ENCODE measurements at regions not wholly inside any gene's neighbourhood (a gene's known extent, or its start where the extent isn't known, plus 50 kb on each side); places are given as distances from the start of the nearest gene placed in this dataset.

GRCh38 chr13:74741732-74742131 is 607.5 kb upstream of the KLF12 start:
- no peaks in the 10 kb centered on the region for H3K23me2 ChIP-seq (ENCODE audit: low read depth, low read length)
- H4K91ac ChIP-seq (replicated peaks; ENCODE audit: insufficient read length, low read length) = no peak overlapping the region
- H3K23ac ChIP-seq (ENCODE audit: insufficient read length) = no peak overlapping the region
- H2AK5ac ChIP-seq (ENCODE audit: low read depth, low read length) = no peak overlapping the region
- H3K56ac ChIP-seq (replicated peaks; ENCODE audit: insufficient read length, low read depth, low read length) = no peak overlapping the region
- H4K8ac ChIP-seq (ENCODE audit: extremely low read depth, insufficient read depth, low read length) = no peak overlapping the region
- no peaks in the 10 kb centered on the region for H3K9me3 ChIP-seq (ENCODE audit: insufficient read depth in 2 of 2, low read depth in 1 of 2, low read length in 1 of 2)
- no peak overlapping the region for H2BK20ac ChIP-seq (ENCODE audit: low read length)
- POLR2A ChIA-PET (ENCODE audit: partially characterized antibody) = no interaction called here
- H3K4me2 ChIP-seq (ENCODE audit: insufficient read depth in 1 of 2, low read depth in 2 of 2, low read length in 2 of 2) = no peak overlapping the region
- no peak for DNase-seq (ENCODE audit: low read depth in 1 of 2, low spot score in 2 of 2)
- no peak overlapping the region for H3K9ac ChIP-seq (replicated peaks in 1 of 4; ENCODE audit: extremely low read depth in 1 of 4, low read depth in 3 of 4, low read length in 3 of 4)
- no peak overlapping the region for H2BK5ac ChIP-seq (ENCODE audit: low read depth, low read length)
- H3K36me3 ChIP-seq (ENCODE audit: control insufficient read depth in 2 of 4, insufficient read depth in 4 of 4, low read length in 3 of 4) = no peaks in the 10 kb centered on the region
- no peak overlapping the region for H2AFZ ChIP-seq (ENCODE audit: low read length)
- no peak overlapping the region for H3K27ac ChIP-seq (ENCODE audit: low read depth, low read length)
- no peaks in the 10 kb centered on the region for H3K27me3 ChIP-seq (replicated peaks in 1 of 4; ENCODE audit: control insufficient read depth in 3 of 4, extremely low read depth in 1 of 4, insufficient read depth in 3 of 4, low read length in 3 of 4)
- no peak overlapping the region for H3K4ac ChIP-seq (replicated peaks; ENCODE audit: insufficient read length, low read depth, low read length)
- CTCF ChIA-PET (ENCODE audit: partially characterized antibody) = no interaction called here
- no peak overlapping the region for H3K18ac ChIP-seq (ENCODE audit: extremely low read depth, low read length)
- no peak overlapping the region for H2BK12ac ChIP-seq (ENCODE audit: low read depth, low read length)
- H2BK15ac ChIP-seq (ENCODE audit: low read length) = no peak overlapping the region
- no peak overlapping the region for H3K14ac ChIP-seq (ENCODE audit: insufficient read length)
- no peaks in the 10 kb centered on the region for H3K4me1 ChIP-seq (replicated peaks in 1 of 4; ENCODE audit: control insufficient read depth in 3 of 4, insufficient read depth in 4 of 4, low read length in 3 of 4)
- H3K79me1 ChIP-seq (ENCODE audit: low read depth, low read length) = no peaks in the 10 kb centered on the region
- WGBS, 2 experiments (ENCODE audit: extremely low coverage in 1 of 2, insufficient coverage in 1 of 2, insufficient read length in 1 of 2, insufficient replicate concordance in 2 of 2, low coverage in 1 of 2, low lambda C conversion rate in 2 of 2, missing lambda C conversion rate in 1 of 2) = 93% methylated on average over 3 of the region's 3 CpGs; no CpG with 5 or more reads in 1 of the 2 experiments
- no peak overlapping the region for H4K5ac ChIP-seq (ENCODE audit: insufficient read length, low read depth, low read length)
- H2BK120ac ChIP-seq (replicated peaks; ENCODE audit: low read depth, low read length) = no peak overlapping the region
- FAIRE-seq = no peak
- H3K79me2 ChIP-seq (ENCODE audit: control insufficient read depth in 1 of 2, insufficient read depth in 2 of 2, low read length in 2 of 2) = no peaks in the 10 kb centered on the region
- H4K20me1 ChIP-seq (replicated peaks in 1 of 2; ENCODE audit: control insufficient read depth in 1 of 2, insufficient read depth in 2 of 2, low read length in 2 of 2) = no peaks in the 10 kb centered on the region
- H3K4me3 ChIP-seq (ENCODE audit: extremely low read depth in 1 of 4, insufficient read depth in 2 of 4, low read depth in 3 of 4, low read length in 4 of 4) = no peak overlapping the region
- TF ChIP-seq MAFK (IDR thresholded peaks at IDR 0.05; ENCODE audit: low read depth, low read length) = no peak
- TF ChIP-seq MAX (IDR thresholded peaks at IDR 0.05) = no peak
- TF ChIP-seq TAF1 (IDR thresholded peaks at IDR 0.05; ENCODE audit: low read depth, low read length) = no peak
- no peak for TF ChIP-seq FOSL1 (IDR thresholded peaks at IDR 0.05; ENCODE audit: insufficient read depth, low read depth, low read length)
- TF ChIP-seq TCF12 (IDR thresholded peaks at IDR 0.05; ENCODE audit: low read depth, low read length) = no peak
- TF ChIP-seq EP300 (IDR thresholded peaks at IDR 0.05; ENCODE audit: borderline replicate concordance in 1 of 2, low read depth in 2 of 2, low read length in 2 of 2) = no peak
- TF ChIP-seq ZNF274 (IDR thresholded peaks at IDR 0.05; ENCODE audit: borderline replicate concordance, extremely low read depth, low read length) = no peak
- TF ChIP-seq RNF2 (IDR thresholded peaks at IDR 0.05; ENCODE audit: borderline replicate concordance, low read depth, low read length, missing control alignments, poor library complexity, severe bottlenecking) = no peak
